ENCODE measurements at regions not wholly inside any gene's neighbourhood (a gene's known extent, or its start where the extent isn't known, plus 50 kb on each side); places are given as distances from the start of the nearest gene placed in this dataset.

DNA sequence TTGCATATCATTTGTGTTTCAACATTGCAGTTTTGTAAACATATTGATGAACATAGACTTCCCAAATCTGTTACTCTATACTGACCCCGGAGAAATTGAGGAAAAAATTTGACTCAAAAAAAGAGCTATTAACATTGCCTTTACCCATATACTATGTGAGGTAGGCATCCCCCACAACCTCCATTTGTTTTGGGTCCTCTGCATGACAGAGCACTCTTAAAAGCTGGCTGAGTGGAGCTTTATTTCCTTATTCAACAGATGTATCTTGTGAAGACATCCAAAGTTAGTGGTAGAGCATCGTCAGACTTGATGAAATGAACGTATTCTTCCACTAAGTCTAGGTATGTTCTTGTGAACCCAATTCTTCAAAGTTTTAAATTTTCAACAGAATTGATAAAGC lies 310.5 kb downstream of the CDH9 start:
- Histone ChIP-seq H3K4me3 (replicated peaks in 1 of 3; ENCODE audit: insufficient read depth in 1 of 3, low read depth in 2 of 3, low read length in 3 of 3) (no peak overlapping the region), H4K20me1 (ENCODE audit: insufficient read depth, low read length) (no peaks in the 10 kb centered on the region), H3K27ac (ENCODE audit: extremely low read length, insufficient read depth, low read length) (no peak overlapping the region), H3K4me2 (ENCODE audit: low read depth, low read length) (no peak overlapping the region), H3K36me3 (replicated peaks in 1 of 2; ENCODE audit: control insufficient read depth in 1 of 2, insufficient read depth in 2 of 2, low read length in 2 of 2) (no peaks in the 10 kb centered on the region), H3K4me1 (ENCODE audit: insufficient read depth, low read length) (no peaks in the 10 kb centered on the region), H3K79me2 (ENCODE audit: insufficient read depth, low read length) (no peaks in the 10 kb centered on the region), H2AFZ (ENCODE audit: low read length) (no peak overlapping the region), H3K9me3 (ENCODE audit: low read length) (peaks cover 13% of the 10 kb centered on the region; the same call in 1 of the 2 replicates), H3K27me3 (ENCODE audit: control insufficient read depth in 1 of 2, insufficient read depth in 2 of 2, low read length in 2 of 2) (no peaks in the 10 kb centered on the region), H3K9ac (ENCODE audit: insufficient read depth, low read depth, low read length) (no peak overlapping the region)
- ChIA-PET CTCF (ENCODE audit: low intra/inter-chr PET ratio, low total read pairs) (no interaction called here), POLR2A (no interaction called here)
- in situ Hi-C loops (cut with HindIII; ENCODE audit: extremely low pct_ligation_motif_present, low pct_unique_long_range_greater_than_20kb) (no loop called here), intact Hi-C loops (cut with micrococcal nuclease; ENCODE audit: unreplicated experiment) (no loop called here)
- BruUV-seq (replicated peaks) = no TSS peak
- 0% methylated on average over 3 of the region's 3 CpGs for WGBS (ENCODE audit: low lambda C conversion rate)
- FAIRE-seq (no peak), DNase-seq (ENCODE audit: low spot score) (no peak), ATAC-seq (no peak)
- no peak for TF ChIP-seq ZNF101 (CRISPR knock-in tag; IDR thresholded peaks at IDR 0.05; ENCODE audit: borderline replicate concordance, low read depth)
- TF ChIP-seq, protein P1, sequence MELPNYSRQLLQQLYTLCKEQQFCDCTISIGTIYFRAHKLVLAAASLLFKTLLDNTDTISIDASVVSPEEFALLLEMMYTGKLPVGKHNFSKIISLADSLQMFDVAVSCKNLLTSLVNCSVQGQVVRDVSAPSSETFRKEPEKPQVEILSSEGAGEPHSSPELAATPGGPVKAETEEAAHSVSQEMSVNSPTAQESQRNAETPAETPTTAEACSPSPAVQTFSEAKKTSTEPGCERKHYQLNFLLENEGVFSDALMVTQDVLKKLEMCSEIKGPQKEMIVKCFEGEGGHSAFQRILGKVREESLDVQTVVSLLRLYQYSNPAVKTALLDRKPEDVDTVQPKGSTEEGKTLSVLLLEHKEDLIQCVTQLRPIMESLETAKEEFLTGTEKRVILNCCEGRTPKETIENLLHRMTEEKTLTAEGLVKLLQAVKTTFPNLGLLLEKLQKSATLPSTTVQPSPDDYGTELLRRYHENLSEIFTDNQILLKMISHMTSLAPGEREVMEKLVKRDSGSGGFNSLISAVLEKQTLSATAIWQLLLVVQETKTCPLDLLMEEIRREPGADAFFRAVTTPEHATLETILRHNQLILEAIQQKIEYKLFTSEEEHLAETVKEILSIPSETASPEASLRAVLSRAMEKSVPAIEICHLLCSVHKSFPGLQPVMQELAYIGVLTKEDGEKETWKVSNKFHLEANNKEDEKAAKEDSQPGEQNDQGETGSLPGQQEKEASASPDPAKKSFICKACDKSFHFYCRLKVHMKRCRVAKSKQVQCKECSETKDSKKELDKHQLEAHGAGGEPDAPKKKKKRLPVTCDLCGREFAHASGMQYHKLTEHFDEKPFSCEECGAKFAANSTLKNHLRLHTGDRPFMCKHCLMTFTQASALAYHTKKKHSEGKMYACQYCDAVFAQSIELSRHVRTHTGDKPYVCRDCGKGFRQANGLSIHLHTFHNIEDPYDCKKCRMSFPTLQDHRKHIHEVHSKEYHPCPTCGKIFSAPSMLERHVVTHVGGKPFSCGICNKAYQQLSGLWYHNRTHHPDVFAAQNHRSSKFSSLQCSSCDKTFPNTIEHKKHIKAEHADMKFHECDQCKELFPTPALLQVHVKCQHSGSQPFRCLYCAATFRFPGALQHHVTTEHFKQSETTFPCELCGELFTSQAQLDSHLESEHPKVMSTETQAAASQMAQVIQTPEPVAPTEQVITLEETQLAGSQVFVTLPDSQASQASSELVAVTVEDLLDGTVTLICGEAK (IDR thresholded peaks at IDR 0.05) = no peak
- TF ChIP-seq, protein P1 (CRISPR knock-in tag; IDR thresholded peaks at IDR 0.05) = no peak
- no peak for TF ChIP-seq ZNF570 (CRISPR knock-in tag; IDR thresholded peaks at IDR 0.05; ENCODE audit: borderline replicate concordance)
- TF ChIP-seq SUZ12 (IDR thresholded peaks at IDR 0.05; ENCODE audit: low read depth, low read length) = no peak
- TF ChIP-seq, protein P2, sequence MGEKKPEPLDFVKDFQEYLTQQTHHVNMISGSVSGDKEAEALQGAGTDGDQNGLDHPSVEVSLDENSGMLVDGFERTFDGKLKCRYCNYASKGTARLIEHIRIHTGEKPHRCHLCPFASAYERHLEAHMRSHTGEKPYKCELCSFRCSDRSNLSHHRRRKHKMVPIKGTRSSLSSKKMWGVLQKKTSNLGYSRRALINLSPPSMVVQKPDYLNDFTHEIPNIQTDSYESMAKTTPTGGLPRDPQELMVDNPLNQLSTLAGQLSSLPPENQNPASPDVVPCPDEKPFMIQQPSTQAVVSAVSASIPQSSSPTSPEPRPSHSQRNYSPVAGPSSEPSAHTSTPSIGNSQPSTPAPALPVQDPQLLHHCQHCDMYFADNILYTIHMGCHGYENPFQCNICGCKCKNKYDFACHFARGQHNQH (CRISPR knock-in tag; IDR thresholded peaks at IDR 0.05) = no peak
- no peak for TF ChIP-seq SNAI1 (CRISPR knock-in tag; IDR thresholded peaks at IDR 0.05; ENCODE audit: borderline replicate concordance)
- no peak for TF ChIP-seq ZSCAN20 (CRISPR knock-in tag; IDR thresholded peaks at IDR 0.05; ENCODE audit: borderline replicate concordance)
- TF ChIP-seq, protein P3, sequence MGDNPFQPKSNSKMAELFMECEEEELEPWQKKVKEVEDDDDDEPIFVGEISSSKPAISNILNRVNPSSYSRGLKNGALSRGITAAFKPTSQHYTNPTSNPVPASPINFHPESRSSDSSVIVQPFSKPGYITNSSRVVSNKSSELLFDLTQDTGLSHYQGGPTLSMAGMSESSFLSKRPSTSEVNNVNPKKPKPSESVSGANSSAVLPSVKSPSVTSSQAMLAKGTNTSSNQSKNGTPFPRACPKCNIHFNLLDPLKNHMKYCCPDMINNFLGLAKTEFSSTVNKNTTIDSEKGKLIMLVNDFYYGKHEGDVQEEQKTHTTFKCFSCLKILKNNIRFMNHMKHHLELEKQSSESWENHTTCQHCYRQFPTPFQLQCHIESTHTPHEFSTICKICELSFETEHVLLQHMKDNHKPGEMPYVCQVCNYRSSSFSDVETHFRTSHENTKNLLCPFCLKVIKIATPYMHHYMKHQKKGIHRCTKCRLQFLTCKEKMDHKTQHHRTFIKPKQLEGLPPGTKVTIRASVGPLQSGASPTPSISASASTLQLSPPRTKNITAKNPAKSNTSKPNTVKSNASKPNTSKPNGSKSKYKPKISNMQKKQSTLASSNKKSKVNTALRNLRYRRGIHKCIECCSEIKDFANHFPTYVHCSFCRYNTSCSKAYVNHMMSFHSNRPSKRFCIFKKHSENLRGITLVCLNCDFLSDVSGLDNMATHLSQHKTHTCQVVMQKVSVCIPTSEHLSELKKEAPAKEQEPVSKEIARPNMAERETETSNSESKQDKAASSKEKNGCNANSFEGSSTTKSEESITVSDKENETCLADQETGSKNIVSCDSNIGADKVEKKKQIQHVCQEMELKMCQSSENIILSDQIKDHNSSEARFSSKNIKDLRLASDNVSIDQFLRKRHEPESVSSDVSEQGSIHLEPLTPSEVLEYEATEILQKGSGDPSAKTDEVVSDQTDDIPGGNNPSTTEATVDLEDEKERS (CRISPR knock-in tag; IDR thresholded peaks at IDR 0.05) = no peak
- TF ChIP-seq FOXA3 (CRISPR knock-in tag; IDR thresholded peaks at IDR 0.05) = no peak
- no peak for TF ChIP-seq RAD21 (CRISPR knock-in tag; IDR thresholded peaks at IDR 0.05)
- TF ChIP-seq ZNF614 (CRISPR knock-in tag; IDR thresholded peaks at IDR 0.05; ENCODE audit: borderline replicate concordance) = no peak
- no peak for TF ChIP-seq ZNF431 (CRISPR knock-in tag; IDR thresholded peaks at IDR 0.05; ENCODE audit: borderline replicate concordance, low read depth)
